ENCODE measurements at regions not wholly inside any gene's neighbourhood (a gene's known extent, or its start where the extent isn't known, plus 50 kb on each side); places are given as distances from the start of the nearest gene placed in this dataset.
"Not testable (repeated sequence)": the region's sequence is repeated elsewhere in the genome, so short reads cannot be mapped to it uniquely, and the experiment has no call there.

DNA sequence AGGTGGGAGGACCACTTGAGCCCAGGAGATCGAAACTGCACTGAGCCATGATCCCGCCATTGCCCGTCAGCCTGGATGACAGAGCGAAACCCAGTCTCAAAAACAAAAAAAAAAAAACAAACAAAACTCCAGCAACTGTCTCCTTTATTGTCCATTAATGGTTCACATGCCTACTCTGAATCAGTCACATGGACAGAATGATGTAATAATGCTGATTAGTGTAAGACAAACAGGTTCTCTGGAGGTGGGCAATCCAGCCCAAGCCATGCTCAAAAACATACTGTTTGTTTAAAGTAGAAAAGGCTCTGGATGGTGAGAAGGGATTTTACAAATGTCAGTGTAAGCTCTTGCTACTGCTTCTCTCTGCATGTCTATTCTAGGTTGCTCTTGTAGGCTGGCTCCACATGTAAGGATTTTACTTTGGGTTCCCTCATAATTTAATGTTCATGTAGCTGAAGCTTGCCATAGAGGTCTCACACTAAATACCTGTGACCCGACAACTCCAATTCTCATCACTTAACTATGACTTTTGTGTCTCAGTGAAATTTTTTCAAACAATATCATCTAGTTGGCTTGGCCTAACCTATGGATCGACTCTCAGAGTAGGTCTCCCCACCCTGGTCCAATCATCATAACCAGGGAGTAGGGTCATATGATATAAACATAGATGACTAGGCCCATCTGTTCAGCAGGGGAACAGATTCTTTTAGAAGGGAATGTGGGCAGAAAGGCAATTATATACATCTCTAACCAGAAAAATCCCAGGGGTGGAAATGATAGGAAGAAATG is 83.9 kb upstream of the SLC39A10 start:
- DNase-seq (ENCODE audit: low read depth), result peak; percentile 74

GRCh38 chr2:195570329-195570728 is 86.7 kb upstream of the SLC39A10 start:
- no peak for DNase-seq (ENCODE audit: low read depth)

- DNase-seq (ENCODE audit: low read depth), result no peak
Measured at GRCh38 chr2:195569255-195569654, 87.8 kb upstream of the SLC39A10 start.

DNA sequence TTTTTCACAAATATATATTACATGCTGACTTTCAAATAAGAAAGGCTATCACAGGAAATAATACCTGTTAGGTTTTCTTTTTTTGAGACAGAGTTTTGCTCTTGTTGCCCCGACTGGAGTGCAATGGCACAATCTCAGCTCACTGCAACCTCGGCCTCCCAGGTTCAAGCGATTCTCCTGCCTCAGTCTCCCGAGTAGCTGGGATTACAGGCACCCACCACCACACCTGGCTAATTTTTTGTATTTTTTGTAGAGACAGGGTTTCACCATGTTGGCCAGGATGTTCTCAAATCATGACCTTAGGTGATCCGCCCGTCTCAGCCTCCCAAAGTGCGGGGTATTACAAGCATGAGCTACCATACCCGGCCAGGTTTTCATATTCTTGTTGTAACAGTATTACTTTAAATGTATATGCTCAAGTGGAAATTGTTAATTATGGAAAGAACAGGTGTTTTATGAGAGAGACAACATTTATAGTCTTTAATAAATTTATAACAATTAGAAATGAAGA is 92.3 kb upstream of the SLC39A10 start:
- DNase-seq (ENCODE audit: low read depth), result not testable (repeated sequence)

- DNase-seq (ENCODE audit: low read depth), result no peak
Measured at GRCh38 chr2:195563857-195564512, 93.0 kb upstream of the SLC39A10 start.

DNA sequence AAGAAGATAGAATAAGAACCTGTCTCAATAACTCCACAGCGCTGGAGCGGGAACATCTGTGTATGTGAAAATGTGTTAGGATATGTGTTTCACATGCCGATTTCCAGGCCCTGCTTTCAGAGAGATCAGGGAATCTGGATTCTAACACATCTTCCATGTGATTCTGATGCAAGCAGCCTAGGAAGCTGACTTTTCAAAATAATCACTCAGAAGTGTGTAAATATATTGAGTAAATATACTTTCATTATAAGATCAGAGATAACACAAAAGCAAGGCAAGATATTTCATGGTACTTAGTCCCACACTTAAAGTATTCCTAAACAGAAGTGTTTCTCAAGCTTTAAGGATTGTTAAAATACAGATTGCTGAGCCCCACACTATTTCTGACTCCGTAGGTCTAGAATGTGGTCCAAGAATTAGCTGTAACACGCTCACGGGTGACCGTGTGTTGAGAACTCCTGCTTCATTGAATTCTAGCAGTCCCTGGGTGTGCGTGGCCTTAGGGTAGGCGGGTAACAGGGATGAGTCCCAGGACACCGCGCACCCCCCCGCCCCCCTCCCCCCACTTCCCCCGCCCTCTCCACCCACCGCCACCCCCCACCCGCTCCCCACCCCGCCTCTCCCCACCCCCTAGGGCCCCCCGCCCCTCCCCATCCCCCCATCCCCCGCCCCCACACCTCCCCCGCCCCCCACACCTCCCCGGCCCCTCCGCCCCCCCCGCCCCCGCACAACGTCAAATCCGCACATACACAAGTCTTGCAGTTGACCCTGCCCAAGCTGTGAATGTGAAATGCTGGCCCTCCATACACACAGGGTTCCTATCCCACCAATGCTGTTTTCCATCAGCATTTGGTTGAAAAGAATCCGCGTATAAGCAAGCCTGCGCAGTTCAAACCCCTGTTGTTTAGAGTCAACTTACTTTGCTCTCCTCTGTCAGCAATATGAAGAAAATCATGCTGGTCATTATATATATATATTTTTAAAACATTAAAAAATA is 94.2 kb upstream of the SLC39A10 start:
- no peak for DNase-seq (ENCODE audit: low read depth)

DNA sequence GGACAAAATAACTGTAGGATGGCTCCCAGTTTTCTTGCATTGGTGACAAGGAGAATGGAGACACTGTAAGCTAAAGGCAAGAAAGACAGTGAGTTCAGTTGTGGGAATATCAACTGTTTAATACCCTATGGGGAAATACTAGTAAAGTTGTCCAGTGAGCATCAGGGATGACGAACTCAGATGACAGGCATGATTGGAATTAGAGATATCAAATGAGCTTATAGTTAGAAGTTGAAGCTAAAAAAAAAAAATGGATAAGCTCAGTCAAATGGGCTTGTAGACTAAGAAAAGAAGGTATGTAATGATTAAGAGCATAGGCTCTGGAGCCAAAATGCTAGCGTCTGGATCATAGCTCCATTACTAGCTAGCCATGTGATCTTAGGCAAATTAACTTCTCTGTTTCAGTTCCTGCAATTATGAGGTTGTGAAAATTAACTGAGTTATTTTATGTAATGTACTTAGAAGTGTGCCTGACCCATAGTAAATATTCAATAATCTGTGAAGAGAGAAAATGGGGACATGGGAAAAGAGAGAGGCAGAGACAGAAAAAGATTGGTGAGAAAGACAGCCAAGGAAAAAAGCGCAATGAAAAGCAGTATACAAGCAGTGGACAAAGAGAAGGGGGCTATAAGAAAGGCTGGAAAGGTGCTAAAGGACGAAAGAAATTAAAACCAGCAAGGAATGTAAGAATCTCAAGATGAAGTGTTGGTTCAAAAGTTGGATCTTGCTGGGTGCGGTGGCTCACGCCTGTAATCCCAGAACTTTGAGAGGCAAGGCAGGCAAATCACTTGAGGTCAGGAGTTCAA is 95.7 kb upstream of the SLC39A10 start:
- peak; percentile 56 for DNase-seq (ENCODE audit: low read depth)

DNA sequence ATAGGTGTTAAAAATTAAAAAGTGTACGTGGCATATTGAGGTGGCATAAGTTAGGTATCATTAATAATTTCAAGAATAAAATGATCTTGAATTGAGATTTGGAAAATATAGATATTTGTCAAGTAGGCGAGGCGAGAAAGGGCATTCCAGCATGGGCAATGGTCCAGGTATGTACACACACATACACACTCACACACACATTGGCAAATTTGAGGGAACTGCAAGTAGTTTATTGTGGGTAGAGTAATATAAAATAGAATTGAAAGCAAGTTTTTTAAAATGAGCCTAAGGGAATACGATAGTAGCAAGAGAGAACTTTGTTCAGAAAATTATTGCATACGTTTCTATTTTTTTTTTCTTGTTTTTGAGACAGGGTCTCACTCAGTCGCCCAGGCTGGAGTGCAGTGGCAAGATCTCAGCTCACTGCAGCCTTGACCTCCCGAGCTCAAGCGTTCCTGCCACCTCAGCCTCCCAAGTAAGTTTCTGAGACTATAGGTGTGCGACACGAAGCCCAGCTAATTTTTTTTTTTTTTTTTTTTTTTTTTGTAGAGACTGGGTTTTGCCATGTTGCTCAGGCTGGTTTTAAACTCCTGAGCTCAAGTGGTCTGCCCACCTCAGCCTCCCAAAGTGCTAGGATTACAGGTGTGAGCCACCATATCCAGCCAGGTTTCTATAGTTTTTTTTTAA is 96.7 kb upstream of the SLC39A10 start:
- no peak for DNase-seq (ENCODE audit: low read depth)

DNA sequence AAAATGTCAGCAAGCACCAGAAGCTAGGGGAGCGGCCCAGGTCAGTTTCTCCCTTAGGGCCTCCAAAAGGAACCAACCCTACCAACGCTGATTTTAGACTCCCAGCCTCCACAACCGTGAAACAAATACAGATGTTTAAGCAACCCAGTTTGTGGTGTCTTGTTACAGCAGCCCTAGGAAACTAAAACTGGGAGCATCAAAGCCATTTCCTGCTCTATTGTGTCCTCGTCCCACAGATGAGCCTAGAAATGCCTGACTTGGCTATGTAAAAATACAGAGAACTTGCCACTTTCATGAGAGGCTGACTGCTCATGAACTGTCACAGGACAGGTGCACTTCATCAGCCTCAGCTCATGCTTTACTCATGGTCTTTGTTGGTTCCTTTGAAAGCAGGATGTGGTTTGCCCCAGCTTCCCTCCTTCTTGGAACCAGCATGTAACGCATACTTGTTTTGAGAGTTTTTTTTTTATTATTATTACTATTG is 97.6 kb upstream of the SLC39A10 start:
- peak; percentile 44 for DNase-seq (ENCODE audit: low read depth)

GRCh38 chr2:195555971-195556370 is 101.1 kb upstream of the SLC39A10 start:
- DNase-seq (ENCODE audit: low read depth), result no peak

- no peak for DNase-seq (ENCODE audit: low read depth)
Measured at GRCh38 chr2:195552581-195552980, 104.4 kb upstream of the SLC39A10 start.

- no peak for DNase-seq (ENCODE audit: low read depth)
Measured at GRCh38 chr2:195548198-195548940, 108.7 kb upstream of the SLC39A10 start.

DNA sequence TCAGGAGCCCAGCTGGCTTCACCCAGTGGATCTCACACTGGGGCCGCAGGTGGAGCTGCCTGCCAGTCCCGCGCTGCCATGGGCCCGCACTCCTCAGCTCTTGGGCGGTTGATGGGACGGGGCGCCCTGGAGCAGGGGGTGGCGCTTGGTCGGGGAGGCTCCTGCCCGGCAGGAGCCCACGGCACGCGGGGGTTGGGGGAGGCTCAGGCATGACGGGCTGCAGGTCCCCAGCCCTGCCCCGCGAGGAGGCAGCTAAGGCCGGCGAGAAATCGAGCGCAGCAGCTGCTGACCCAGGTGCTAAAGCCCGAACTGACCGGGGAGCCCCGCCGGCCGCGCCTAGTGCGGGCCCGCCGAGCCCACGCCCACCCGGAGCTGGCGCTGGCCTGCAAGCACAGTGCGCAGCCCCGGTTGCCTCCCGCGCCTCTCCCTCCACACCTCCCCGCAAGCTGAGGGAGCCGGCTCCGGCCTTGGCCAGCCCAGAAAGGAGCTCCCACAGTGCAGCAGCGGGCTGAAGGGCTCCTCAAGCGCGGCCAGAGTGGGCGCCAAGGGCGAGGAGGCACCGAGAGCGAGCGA is 109.7 kb upstream of the SLC39A10 start:
- not testable (repeated sequence) for DNase-seq (ENCODE audit: low read depth)

- DNase-seq (ENCODE audit: low read depth), result no peak
Measured at GRCh38 chr2:195545811-195546210, 111.2 kb upstream of the SLC39A10 start.

- DNase-seq (ENCODE audit: low read depth), result peak; percentile 94
Measured at GRCh38 chr2:195543902-195544894, 112.8 kb upstream of the SLC39A10 start.

DNA sequence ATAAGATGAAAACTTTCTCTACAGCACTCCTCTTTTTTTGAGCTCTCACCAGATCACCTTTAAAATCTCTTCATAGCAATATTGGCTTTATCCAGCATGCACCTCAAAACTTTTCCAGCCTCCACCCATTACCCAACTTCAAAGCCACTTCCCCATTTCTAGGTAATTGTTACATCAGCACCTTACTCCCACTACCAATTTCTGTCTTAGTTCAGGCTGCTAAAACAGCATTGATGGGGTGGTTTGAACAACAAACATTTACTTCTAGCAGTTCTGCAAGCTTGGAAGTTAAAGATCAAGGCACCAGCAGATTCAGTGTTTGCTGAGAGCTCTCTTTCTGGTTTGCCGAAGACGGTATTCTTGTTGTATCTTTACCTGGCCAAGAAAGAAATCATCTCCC is 114.0 kb upstream of the SLC39A10 start:
- DNase-seq (ENCODE audit: low read depth), result no peak

DNA sequence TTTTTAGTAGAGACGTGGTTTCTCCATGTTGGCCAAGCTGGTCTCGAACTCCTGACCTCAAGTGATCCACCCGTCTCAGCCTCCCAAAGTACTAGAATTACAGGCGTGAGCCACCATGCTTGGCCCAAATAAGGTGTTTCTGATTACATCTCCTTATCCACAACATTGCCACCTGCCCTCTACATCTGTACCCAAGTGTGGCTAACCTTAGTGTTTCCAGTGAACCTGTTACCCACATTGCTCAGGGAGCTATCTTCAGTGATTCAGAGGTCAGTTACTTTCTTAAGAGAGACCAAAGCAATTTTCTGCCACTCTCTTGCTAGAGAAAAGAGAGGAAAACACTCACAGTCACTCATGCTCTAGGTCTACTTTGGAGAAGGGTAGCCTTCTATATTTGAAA is 115.0 kb upstream of the SLC39A10 start:
- no peak for DNase-seq (ENCODE audit: low read depth)

- no peak for DNase-seq (ENCODE audit: low read depth)
Measured at GRCh38 chr2:195538937-195539336, 118.1 kb upstream of the SLC39A10 start.
